Panc1 (cell line): ENCODE measurements at regions not wholly inside any gene's neighbourhood (a gene's known extent, or its start where the extent isn't known, plus 50 kb on each side); places are given as distances from the start of the nearest gene placed in this dataset.

Source experiments
- CTCF ChIP-seq: fragments of 450-650 bp; IDR thresholded peaks from 2 replicates; pipeline ENCODE4 v1.5.1; 2017; ENCODE audit warnings: mild to moderate bottlenecking
- POLR2AphosphoS5 ChIP-seq: IDR thresholded peaks from 2 replicates; pipeline ENCODE4 v1.6.1; 2012; ENCODE audit warnings: mild to moderate bottlenecking, low read depth, low read length, moderate library complexity
- REST ChIP-seq, 2 experiments: IDR thresholded peaks; 2 replicates each; pipeline ENCODE4 v1.6.1; 2011 to 2012; ENCODE audit warnings: low read depth in 2 of 2, control low read depth in 1 of 2, low read length in 1 of 2, mild to moderate bottlenecking in 1 of 2, moderate library complexity in 1 of 2; ENCODE audit not compliant: insufficient read depth in 1 of 2
- SIN3A ChIP-seq: IDR thresholded peaks from 2 replicates; pipeline ENCODE4 v1.6.1; 2012; ENCODE audit warnings: low read depth, mild to moderate bottlenecking, low read length, moderate library complexity, borderline replicate concordance; ENCODE audit not compliant: insufficient read depth

GRCh38 chr1:95435611-95436010, 201.6 kb downstream of the RWDD3 start:
- TF ChIP-seq CTCF (no peak), POLR2AphosphoS5 (no peak), REST (IDR thresholded peaks at IDR 0.05; ENCODE audit: insufficient read depth in 1 of 2, low read depth in 2 of 2, low read length in 1 of 2) (no peak), SIN3A (no peak)
